ENCODE measurements at regions not wholly inside any gene's neighbourhood (a gene's known extent, or its start where the extent isn't known, plus 50 kb on each side); places are given as distances from the start of the nearest gene placed in this dataset.

DNA sequence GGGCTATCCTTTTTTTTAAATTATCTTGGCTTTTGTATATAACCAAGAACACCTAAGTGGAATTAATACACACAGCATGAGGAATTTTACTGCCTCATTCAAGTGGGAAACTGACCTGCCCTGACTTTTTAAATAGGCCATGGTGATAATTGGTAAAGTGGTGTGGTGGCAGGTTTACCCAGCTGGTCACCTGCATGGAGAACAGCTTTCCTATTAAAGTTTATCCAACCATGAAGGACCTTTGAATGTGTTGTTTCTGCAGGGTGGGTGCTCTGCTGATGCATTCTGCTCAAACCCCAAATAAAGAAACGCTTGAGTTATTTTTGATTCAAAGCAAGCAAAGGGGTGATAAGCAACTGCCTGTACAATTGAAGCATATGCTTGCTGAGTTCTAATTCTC lies 261.0 kb upstream of the GRIN3A start:
- Histone ChIP-seq H3K36me3 (ENCODE audit: control insufficient read depth in 2 of 4, insufficient read depth in 4 of 4, low read length in 3 of 4) (no peaks in the 10 kb centered on the region), H3K56ac (replicated peaks; ENCODE audit: insufficient read length, low read depth, low read length) (no peak overlapping the region), H3K23ac (ENCODE audit: insufficient read length) (no peak overlapping the region), H2AK5ac (ENCODE audit: low read depth, low read length) (no peak overlapping the region), H3K9me3 (ENCODE audit: insufficient read depth in 2 of 2, low read depth in 1 of 2, low read length in 1 of 2) (no peaks in the 10 kb centered on the region), H3K23me2 (ENCODE audit: low read depth, low read length) (no peaks in the 10 kb centered on the region), H4K20me1 (replicated peaks in 1 of 2; ENCODE audit: control insufficient read depth in 1 of 2, insufficient read depth in 2 of 2, low read length in 2 of 2) (no peaks in the 10 kb centered on the region), H3K4me2 (ENCODE audit: insufficient read depth in 1 of 2, low read depth in 2 of 2, low read length in 2 of 2) (no peak overlapping the region), H3K79me2 (ENCODE audit: control insufficient read depth in 1 of 2, insufficient read depth in 2 of 2, low read length in 2 of 2) (no peaks in the 10 kb centered on the region), H3K14ac (ENCODE audit: insufficient read length) (no peak overlapping the region), H3K27me3 (replicated peaks in 1 of 4; ENCODE audit: control insufficient read depth in 3 of 4, extremely low read depth in 1 of 4, insufficient read depth in 3 of 4, low read length in 3 of 4) (no peaks in the 10 kb centered on the region), H3K18ac (ENCODE audit: extremely low read depth, low read length) (no peak overlapping the region), H3K27ac (ENCODE audit: low read depth, low read length) (no peak overlapping the region), H4K8ac (ENCODE audit: extremely low read depth, insufficient read depth, low read length) (no peak overlapping the region), H2BK12ac (ENCODE audit: low read depth, low read length) (no peak overlapping the region), H2BK120ac (replicated peaks; ENCODE audit: low read depth, low read length) (no peak overlapping the region), H4K5ac (ENCODE audit: insufficient read length, low read depth, low read length) (no peak overlapping the region), H3K9ac (replicated peaks in 1 of 4; ENCODE audit: extremely low read depth in 1 of 4, low read depth in 3 of 4, low read length in 3 of 4) (no peak overlapping the region), H2AFZ (ENCODE audit: low read length) (no peak overlapping the region), H3K4ac (replicated peaks; ENCODE audit: insufficient read length, low read depth, low read length) (no peak overlapping the region), H2BK20ac (ENCODE audit: low read length) (no peak overlapping the region), H3K4me3 (ENCODE audit: extremely low read depth in 1 of 4, insufficient read depth in 2 of 4, low read depth in 3 of 4, low read length in 4 of 4) (no peak overlapping the region), H2BK5ac (ENCODE audit: low read depth, low read length) (no peak overlapping the region), H2BK15ac (ENCODE audit: low read length) (no peak overlapping the region), H4K91ac (replicated peaks; ENCODE audit: insufficient read length, low read length) (no peak overlapping the region), H3K4me1 (replicated peaks in 1 of 4; ENCODE audit: control insufficient read depth in 3 of 4, insufficient read depth in 4 of 4, low read length in 3 of 4) (no peaks in the 10 kb centered on the region), H3K79me1 (ENCODE audit: low read depth, low read length) (no peaks in the 10 kb centered on the region)
- CTCF ChIA-PET (ENCODE audit: partially characterized antibody): no interaction called here
- DNase-seq (ENCODE audit: low read depth in 1 of 2, low spot score in 2 of 2) (no peak), FAIRE-seq (no peak)
- POLR2A ChIA-PET (ENCODE audit: partially characterized antibody): no interaction called here
- WGBS, 2 experiments (ENCODE audit: extremely low coverage in 1 of 2, insufficient coverage in 1 of 2, insufficient read length in 1 of 2, insufficient replicate concordance in 2 of 2, low coverage in 1 of 2, low lambda C conversion rate in 2 of 2, missing lambda C conversion rate in 1 of 2): 90% methylated on average over 1 of the region's 1 CpG; no CpG with 5 or more reads in 1 of the 2 experiments
- TF ChIP-seq GTF2F1 (IDR thresholded peaks at IDR 0.05; ENCODE audit: borderline replicate concordance, low read depth, low read length) (no peak), POLR2AphosphoS5 (IDR thresholded peaks at IDR 0.05; ENCODE audit: low read depth, low read length) (no peak), SAP30 (IDR thresholded peaks at IDR 0.05; ENCODE audit: insufficient read depth, insufficient replicate concordance, low read length) (no peak), TCF12 (IDR thresholded peaks at IDR 0.05; ENCODE audit: low read depth, low read length) (no peak), CEBPB (IDR thresholded peaks at IDR 0.05; ENCODE audit: low read depth, low read length) (no peak), TAF1 (IDR thresholded peaks at IDR 0.05; ENCODE audit: low read depth, low read length) (no peak), SIX5 (IDR thresholded peaks at IDR 0.05; ENCODE audit: low read depth, low read length) (no peak)
- TF ChIP-seq, protein P1, sequence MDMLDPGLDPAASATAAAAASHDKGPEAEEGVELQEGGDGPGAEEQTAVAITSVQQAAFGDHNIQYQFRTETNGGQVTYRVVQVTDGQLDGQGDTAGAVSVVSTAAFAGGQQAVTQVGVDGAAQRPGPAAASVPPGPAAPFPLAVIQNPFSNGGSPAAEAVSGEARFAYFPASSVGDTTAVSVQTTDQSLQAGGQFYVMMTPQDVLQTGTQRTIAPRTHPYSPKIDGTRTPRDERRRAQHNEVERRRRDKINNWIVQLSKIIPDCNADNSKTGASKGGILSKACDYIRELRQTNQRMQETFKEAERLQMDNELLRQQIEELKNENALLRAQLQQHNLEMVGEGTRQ (IDR thresholded peaks at IDR 0.05; ENCODE audit: low read length): no peak

Measured in H1 (cell line).